Adrenal gland (tissue), 9 donors: ENCODE measurements at regions not wholly inside any gene's neighbourhood (a gene's known extent, or its start where the extent isn't known, plus 50 kb on each side); places are given as distances from the start of the nearest gene placed in this dataset.

Experiments
- DNase-seq, 7 donors: peaks; one replicate each; pipeline ENCODE4 v3.0.0-alpha.2; 2019 to 2020
- H3K27ac ChIP-seq, 5 donors: fragments of 200-600 bp; sonication (generic) in 4 of 5; 1 replicate in 3 of 5; 2 replicates in 2 of 5; pipeline versions ENCODE4 v1.5.1 to v1.8.0; 2016 to 2020; ENCODE audit warnings: mild to moderate bottlenecking in 1 of 5
- H3K27me3 ChIP-seq: fragments of 200-600 bp; 2 replicates; pipeline ENCODE4 v1.8.0; 2021
- H3K36me3 ChIP-seq, 2 donors: fragments of 200-600 bp; replicated peaks in 1 of 2; 1 replicate in 1 of 2; 2 replicates in 1 of 2; pipeline versions ENCODE4 v1.5.1 to v1.8.0; 2018 to 2022
- H3K4me1 ChIP-seq, 2 donors: fragments of 200-600 bp; replicated peaks in 1 of 2; 1 replicate in 1 of 2; 2 replicates in 1 of 2; pipeline versions ENCODE4 v1.5.1 to v1.8.0; 2018 to 2021
- H3K4me3 ChIP-seq, 4 donors: fragments of 200-600 bp; sonication (generic) in 3 of 4; one replicate each; pipeline ENCODE4 v1.5.1; 2016 to 2018
- H3K9me3 ChIP-seq, 3 donors: fragments of 200-600 bp; sonication (generic) in 1 of 3; replicated peaks in 1 of 3; 1 replicate in 2 of 3; 2 replicates in 1 of 3; pipeline versions ENCODE4 v1.5.1 to v1.8.0; 2016 to 2021
- POLR2A ChIP-seq, 2 donors: fragments of 450-650 bp; IDR thresholded peaks; one replicate each; pipeline ENCODE4 v1.6.1; 2017; ENCODE audit warnings: antibody characterized with exemption in 2 of 2, mild to moderate bottlenecking in 2 of 2, moderate library complexity in 1 of 2
- WGBS, 4 donors: extraction: QIAGEN DNeasy Blood & Tissue Kit in 2 of 4; methylation state at CpG; one replicate each; pipeline versions ENCODE4 v1.1.5 to v1.1.7; 2013 to 2017; 5-methylcytosine and 5-hydroxymethylcytosine counted together
- intact Hi-C, 2 donors: fragments of 100-400 bp; cut with DNase I; formaldehyde crosslinking; loops; one replicate each; pipeline versions ENCODE4 v1.14.1 to v1.15.0; 2022 to 2023
- TF ChIP-seq, protein P1 (sequence below), 6 experiments: fragments of 450-650 bp in 4 of 6; fragments of 200-600 bp in 2 of 6; sonication (generic) in 1 of 6; IDR thresholded peaks; 1 replicate in 5 of 6; 2 replicates in 1 of 6; pipeline versions ENCODE4 v1.5.1 to v1.8.0; 2016 to 2021; ENCODE audit warnings: antibody characterized with exemption in 6 of 6, mild to moderate bottlenecking in 2 of 6, moderate library complexity in 1 of 6
- donor health status: healthy with polysubstance abuse.
- donor health status: Bipolar disorder and iron deficiency.
- donor health status: DM: yes; HTN: yes; CAD: no.
- donor health status: DM: no; HTN: no; CAD: no.
- donor health status: DM: no; HTN: no; CAD: no.

DNA sequence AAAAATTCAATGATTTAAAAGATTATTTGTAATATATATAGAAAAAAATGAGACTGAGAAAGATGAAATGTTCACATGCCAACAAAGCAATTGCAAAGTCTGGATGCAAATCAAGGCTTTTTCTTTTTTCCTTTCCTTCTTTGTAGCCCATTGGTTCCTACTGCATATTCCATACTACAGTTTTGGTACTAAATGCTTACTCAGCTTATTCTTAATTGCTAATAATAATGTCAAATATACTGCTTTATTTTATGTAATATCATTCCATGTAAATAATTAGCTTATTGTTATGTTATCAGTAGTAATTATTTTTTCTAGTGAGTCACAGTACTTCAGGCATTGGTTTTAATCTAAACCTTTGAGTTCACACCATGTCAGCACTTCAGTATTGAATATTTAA lies 407.4 kb upstream of the LRRTM1 start:
- no peak overlapping the region for H3K4me3 ChIP-seq

DNA sequence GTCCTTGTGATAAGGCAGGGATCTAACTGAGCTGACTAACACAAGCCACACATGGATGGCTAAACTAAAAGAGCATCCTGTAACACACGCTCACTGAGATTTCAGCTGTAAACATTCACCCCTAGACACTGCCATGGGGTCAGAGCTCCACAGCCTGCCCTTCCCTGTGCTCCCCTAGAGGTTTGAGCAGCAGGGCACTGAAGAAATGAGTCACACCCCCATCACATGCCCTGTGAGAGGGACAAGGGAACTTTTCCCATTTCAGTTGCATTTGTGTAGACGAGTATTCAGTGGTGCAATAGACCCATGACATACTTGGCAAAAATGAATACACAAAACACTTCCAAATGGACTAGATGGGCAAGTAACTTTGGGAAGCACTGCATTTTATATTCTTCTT lies 402.4 kb upstream of the LRRTM1 start:
- intact Hi-C loops, result no loop called here
- Histone ChIP-seq H3K36me3 (no peaks in the 10 kb centered on the region), H3K4me3 (no peak overlapping the region), H3K9me3 (no peaks in the 10 kb centered on the region), H3K27me3 (no peaks in the 10 kb centered on the region), H3K4me1 (no peaks in the 10 kb centered on the region), H3K27ac (no peak overlapping the region)
- TF ChIP-seq, protein P1, sequence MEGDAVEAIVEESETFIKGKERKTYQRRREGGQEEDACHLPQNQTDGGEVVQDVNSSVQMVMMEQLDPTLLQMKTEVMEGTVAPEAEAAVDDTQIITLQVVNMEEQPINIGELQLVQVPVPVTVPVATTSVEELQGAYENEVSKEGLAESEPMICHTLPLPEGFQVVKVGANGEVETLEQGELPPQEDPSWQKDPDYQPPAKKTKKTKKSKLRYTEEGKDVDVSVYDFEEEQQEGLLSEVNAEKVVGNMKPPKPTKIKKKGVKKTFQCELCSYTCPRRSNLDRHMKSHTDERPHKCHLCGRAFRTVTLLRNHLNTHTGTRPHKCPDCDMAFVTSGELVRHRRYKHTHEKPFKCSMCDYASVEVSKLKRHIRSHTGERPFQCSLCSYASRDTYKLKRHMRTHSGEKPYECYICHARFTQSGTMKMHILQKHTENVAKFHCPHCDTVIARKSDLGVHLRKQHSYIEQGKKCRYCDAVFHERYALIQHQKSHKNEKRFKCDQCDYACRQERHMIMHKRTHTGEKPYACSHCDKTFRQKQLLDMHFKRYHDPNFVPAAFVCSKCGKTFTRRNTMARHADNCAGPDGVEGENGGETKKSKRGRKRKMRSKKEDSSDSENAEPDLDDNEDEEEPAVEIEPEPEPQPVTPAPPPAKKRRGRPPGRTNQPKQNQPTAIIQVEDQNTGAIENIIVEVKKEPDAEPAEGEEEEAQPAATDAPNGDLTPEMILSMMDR (IDR thresholded peaks at IDR 0.05), result no peak
- no peak for TF ChIP-seq POLR2A (IDR thresholded peaks at IDR 0.05)
- DNase-seq, result no peak
- WGBS, 4 donors, result 53 to 69% (median 63%) methylated on average over 2 of the region's 2 CpGs

More for the DNA sequence above, 407.4 kb upstream of the LRRTM1 start:
- intact Hi-C loops, result no loop called here
- DNase-seq, result no peak
- no peaks in the 10 kb centered on the region for H3K36me3 ChIP-seq
- no peaks in the 10 kb centered on the region for H3K27me3 ChIP-seq
- TF ChIP-seq, protein P1 (IDR thresholded peaks at IDR 0.05), result no peak
- no peak for TF ChIP-seq POLR2A (IDR thresholded peaks at IDR 0.05)
- H3K27ac ChIP-seq, result no peak overlapping the region
- no peaks in the 10 kb centered on the region for H3K4me1 ChIP-seq
- no peaks in the 10 kb centered on the region for H3K9me3 ChIP-seq

DNA sequence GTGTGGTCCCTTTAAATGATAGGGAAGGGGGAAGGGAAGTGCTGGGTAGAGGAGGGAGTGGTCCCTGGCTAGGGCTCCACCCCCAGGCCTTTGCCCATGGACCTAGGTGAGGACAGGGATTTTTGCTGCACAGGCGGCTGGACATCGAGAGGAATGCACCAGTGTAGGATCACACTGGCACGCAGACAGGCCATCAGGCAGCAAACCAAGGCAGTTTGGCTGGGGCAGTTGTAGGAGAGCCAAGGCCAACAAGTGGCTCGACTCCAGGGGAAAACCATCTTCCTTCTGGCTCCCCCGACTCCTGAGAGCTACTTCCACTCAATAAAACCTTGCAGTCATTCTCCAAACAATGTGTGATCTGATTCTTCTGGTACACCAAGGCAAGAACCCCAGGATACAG lies 402.0 kb upstream of the LRRTM1 start:
- TF ChIP-seq, protein P1 (IDR thresholded peaks at IDR 0.05), result no peak
- no peak for TF ChIP-seq POLR2A (IDR thresholded peaks at IDR 0.05)
- Histone ChIP-seq H3K27ac (no peak overlapping the region), H3K9me3 (no peaks in the 10 kb centered on the region), H3K27me3 (no peaks in the 10 kb centered on the region), H3K4me1 (no peaks in the 10 kb centered on the region), H3K4me3 (no peak overlapping the region), H3K36me3 (no peaks in the 10 kb centered on the region)
- intact Hi-C loops, result no loop called here
- no peak for DNase-seq
- WGBS, 4 donors, result 44 to 83% (median 75%) methylated on average over 4 to 5 of the region's 5 CpGs

DNA sequence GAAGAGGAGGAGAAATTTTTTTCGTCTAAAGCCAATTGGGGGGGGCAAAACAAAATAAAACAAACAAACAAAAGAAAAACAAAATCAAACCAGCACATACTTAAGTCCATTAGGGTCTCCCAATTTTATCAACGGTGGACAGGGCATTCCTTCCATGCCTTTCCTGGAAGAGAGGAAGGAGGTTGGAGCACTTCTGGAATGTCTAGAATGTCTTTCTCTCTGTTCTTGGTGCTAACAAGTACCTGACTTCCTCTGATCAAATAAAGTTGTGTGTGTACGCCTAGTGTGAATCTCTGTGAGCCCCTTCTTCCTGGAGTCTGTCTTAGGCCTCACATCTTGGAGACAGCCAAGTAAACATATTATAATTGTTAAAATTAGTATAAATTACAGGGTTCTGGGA lies 399.0 kb upstream of the LRRTM1 start:
- no peak for TF ChIP-seq POLR2A (IDR thresholded peaks at IDR 0.05)
- TF ChIP-seq, protein P1 (IDR thresholded peaks at IDR 0.05), result no peak
- Histone ChIP-seq H3K27ac (no peak overlapping the region), H3K9me3 (no peaks in the 10 kb centered on the region), H3K36me3 (no peaks in the 10 kb centered on the region), H3K4me3 (no peak overlapping the region), H3K27me3 (no peaks in the 10 kb centered on the region), H3K4me1 (no peaks in the 10 kb centered on the region)
- intact Hi-C loops, result no loop called here
- 37 to 51% (median 45%) methylated on average over 3 of the region's 3 CpGs for WGBS, 4 donors
- DNase-seq, result no peak
